ENCODE measurements at regions not wholly inside any gene's neighbourhood (a gene's known extent, or its start where the extent isn't known, plus 50 kb on each side); places are given as distances from the start of the nearest gene placed in this dataset.

GRCh38 chr2:217249121-217250012, 389.5 kb upstream of the TNP1 start:
- DNase-seq (ENCODE audit: insufficient read length, low spot score) (no peak), FAIRE-seq (no peak)
- TF ChIP-seq CTCF (IDR thresholded peaks at IDR 0.05; ENCODE audit: insufficient read depth, missing control alignments) = no peak

- no peak for TF ChIP-seq CTCF (IDR thresholded peaks at IDR 0.05; ENCODE audit: insufficient read depth, missing control alignments)
- FAIRE-seq (no peak), DNase-seq (ENCODE audit: insufficient read length, low spot score) (no peak)
Observed at GRCh38 chr2:217248312-217248935, 388.6 kb upstream of the TNP1 start.

- TF ChIP-seq CTCF (IDR thresholded peaks at IDR 0.05; ENCODE audit: insufficient read depth, missing control alignments) = no peak
- FAIRE-seq = no peak
- DNase-seq (ENCODE audit: insufficient read length, low spot score) = no peak
Observed at GRCh38 chr2:217247476-217247875, 387.6 kb upstream of the TNP1 start.

GRCh38 chr2:217246108-217246507, 386.2 kb upstream of the TNP1 start:
- FAIRE-seq (no peak), DNase-seq (ENCODE audit: insufficient read length, low spot score) (no peak)
- TF ChIP-seq CTCF (IDR thresholded peaks at IDR 0.05; ENCODE audit: insufficient read depth, missing control alignments) = no peak

- TF ChIP-seq CTCF (IDR thresholded peaks at IDR 0.05; ENCODE audit: insufficient read depth, missing control alignments) = no peak
- DNase-seq (ENCODE audit: insufficient read length, low spot score) = no peak
- FAIRE-seq = no peak
Observed at GRCh38 chr2:217244815-217245214, 385.0 kb upstream of the TNP1 start.

- no peak for FAIRE-seq
- no peak for TF ChIP-seq CTCF (IDR thresholded peaks at IDR 0.05; ENCODE audit: insufficient read depth, missing control alignments)
- DNase-seq (ENCODE audit: insufficient read length, low spot score) = no peak
Observed at GRCh38 chr2:217242947-217243346, 383.1 kb upstream of the TNP1 start.

- DNase-seq (ENCODE audit: insufficient read length, low spot score) (no peak), FAIRE-seq (no peak)
- no peak for TF ChIP-seq CTCF (IDR thresholded peaks at IDR 0.05; ENCODE audit: insufficient read depth, missing control alignments)
Observed at GRCh38 chr2:217231724-217232123, 371.9 kb upstream of the TNP1 start.
